ENCODE measurements at regions not wholly inside any gene's neighbourhood (a gene's known extent, or its start where the extent isn't known, plus 50 kb on each side); places are given as distances from the start of the nearest gene placed in this dataset.
A peak's percentile ranks its signal among the peaks of the same experiment; 100 is the strongest.

DNA sequence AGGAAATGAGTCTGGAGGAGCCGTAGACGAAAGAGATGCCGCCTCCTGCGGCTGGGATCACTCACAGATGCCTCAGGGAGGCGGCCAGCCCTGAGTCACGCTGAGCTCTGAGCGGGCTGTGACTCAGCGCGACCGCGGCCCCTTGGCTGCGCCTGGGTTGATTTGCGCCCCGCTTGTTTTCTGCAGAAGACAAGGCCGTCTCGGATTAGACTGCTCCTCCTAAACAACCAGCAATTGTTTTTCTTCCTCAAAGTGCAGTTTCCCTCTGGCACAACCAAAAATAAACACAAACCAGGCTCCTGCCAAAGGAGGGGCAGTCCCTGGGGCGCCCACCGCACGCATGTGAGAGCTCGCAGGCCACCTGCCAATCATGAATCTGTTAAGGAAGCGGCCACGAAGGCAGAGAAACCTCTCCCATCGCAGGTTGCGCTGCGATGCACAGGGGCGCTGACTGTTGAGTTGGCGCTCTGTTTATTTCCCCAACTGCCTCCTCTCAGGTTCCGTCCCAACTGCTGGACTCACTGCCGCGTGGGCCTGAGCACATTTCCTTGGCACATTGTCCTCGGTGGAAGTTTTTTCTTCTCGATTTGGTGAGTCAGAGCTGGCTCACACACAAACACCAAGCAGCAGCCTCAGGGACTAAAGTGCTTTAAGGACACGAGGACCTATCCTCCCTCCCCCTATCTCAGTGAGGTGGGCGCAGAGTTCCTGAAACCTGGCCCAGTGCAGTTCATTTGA is 85.2 kb upstream of the NDUFV2 start (continued):
- no peak for TF ChIP-seq ZNF496 (CRISPR knock-in tag; IDR thresholded peaks at IDR 0.05; ENCODE audit: insufficient replicate concordance)
- TF ChIP-seq, protein P1, sequence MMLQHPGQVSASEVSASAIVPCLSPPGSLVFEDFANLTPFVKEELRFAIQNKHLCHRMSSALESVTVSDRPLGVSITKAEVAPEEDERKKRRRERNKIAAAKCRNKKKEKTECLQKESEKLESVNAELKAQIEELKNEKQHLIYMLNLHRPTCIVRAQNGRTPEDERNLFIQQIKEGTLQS (CRISPR knock-in tag; IDR thresholded peaks at IDR 0.05): no peak
- no peak for TF ChIP-seq GABPA (IDR thresholded peaks at IDR 0.05; ENCODE audit: low read depth, low read length)
- TF ChIP-seq GABPA (CRISPR knock-in tag; IDR thresholded peaks at IDR 0.05; ENCODE audit: low read depth): no peak
- no peak for TF ChIP-seq ZNF432 (CRISPR knock-in tag; IDR thresholded peaks at IDR 0.05; ENCODE audit: borderline replicate concordance)
- TF ChIP-seq, protein P2, sequence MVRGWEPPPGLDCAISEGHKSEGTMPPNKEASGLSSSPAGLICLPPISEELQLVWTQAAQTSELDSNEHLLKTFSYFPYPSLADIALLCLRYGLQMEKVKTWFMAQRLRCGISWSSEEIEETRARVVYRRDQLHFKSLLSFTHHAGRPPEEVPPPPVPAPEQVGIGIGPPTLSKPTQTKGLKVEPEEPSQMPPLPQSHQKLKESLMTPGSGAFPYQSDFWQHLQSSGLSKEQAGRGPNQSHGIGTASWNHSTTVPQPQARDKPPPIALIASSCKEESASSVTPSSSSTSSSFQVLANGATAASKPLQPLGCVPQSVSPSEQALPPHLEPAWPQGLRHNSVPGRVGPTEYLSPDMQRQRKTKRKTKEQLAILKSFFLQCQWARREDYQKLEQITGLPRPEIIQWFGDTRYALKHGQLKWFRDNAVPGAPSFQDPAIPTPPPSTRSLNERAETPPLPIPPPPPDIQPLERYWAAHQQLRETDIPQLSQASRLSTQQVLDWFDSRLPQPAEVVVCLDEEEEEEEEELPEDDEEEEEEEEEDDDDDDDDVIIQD (CRISPR knock-in tag; IDR thresholded peaks at IDR 0.05; ENCODE audit: low read depth): no peak
- 0 out of 2 replicates have a peak, but pooled peaks have one; percentile 13 for TF ChIP-seq HDAC1 (CRISPR knock-in tag; IDR thresholded peaks at IDR 0.05)
- no peak for TF ChIP-seq ZNF839 (CRISPR knock-in tag; IDR thresholded peaks at IDR 0.05; ENCODE audit: borderline replicate concordance)
- peak; percentile 61; the same call in 1 of the 2 replicates for TF ChIP-seq ZNF263 (CRISPR knock-in tag; IDR thresholded peaks at IDR 0.05)
- TF ChIP-seq TCF7L2 (IDR thresholded peaks at IDR 0.05; ENCODE audit: low read depth, low read length): no peak
- no peak for TF ChIP-seq RXRA (CRISPR knock-in tag; IDR thresholded peaks at IDR 0.05)
- no peak for TF ChIP-seq HIVEP1 (CRISPR knock-in tag; IDR thresholded peaks at IDR 0.05)
- TF ChIP-seq RARG (CRISPR knock-in tag; IDR thresholded peaks at IDR 0.05; ENCODE audit: low read depth): no peak
- no peak for TF ChIP-seq ZNF329 (CRISPR knock-in tag; IDR thresholded peaks at IDR 0.05; ENCODE audit: low read depth)
- no peak for TF ChIP-seq ATM (IDR thresholded peaks at IDR 0.05; ENCODE audit: borderline replicate concordance)
- no peak for TF ChIP-seq ZNF333 (CRISPR knock-in tag; IDR thresholded peaks at IDR 0.05; ENCODE audit: borderline replicate concordance)
- TF ChIP-seq MBD4 (IDR thresholded peaks at IDR 0.05; ENCODE audit: borderline replicate concordance, low read length): no peak
- TF ChIP-seq ZNF703 (CRISPR knock-in tag; IDR thresholded peaks at IDR 0.05; ENCODE audit: borderline replicate concordance): no peak
- TF ChIP-seq, protein P3, sequence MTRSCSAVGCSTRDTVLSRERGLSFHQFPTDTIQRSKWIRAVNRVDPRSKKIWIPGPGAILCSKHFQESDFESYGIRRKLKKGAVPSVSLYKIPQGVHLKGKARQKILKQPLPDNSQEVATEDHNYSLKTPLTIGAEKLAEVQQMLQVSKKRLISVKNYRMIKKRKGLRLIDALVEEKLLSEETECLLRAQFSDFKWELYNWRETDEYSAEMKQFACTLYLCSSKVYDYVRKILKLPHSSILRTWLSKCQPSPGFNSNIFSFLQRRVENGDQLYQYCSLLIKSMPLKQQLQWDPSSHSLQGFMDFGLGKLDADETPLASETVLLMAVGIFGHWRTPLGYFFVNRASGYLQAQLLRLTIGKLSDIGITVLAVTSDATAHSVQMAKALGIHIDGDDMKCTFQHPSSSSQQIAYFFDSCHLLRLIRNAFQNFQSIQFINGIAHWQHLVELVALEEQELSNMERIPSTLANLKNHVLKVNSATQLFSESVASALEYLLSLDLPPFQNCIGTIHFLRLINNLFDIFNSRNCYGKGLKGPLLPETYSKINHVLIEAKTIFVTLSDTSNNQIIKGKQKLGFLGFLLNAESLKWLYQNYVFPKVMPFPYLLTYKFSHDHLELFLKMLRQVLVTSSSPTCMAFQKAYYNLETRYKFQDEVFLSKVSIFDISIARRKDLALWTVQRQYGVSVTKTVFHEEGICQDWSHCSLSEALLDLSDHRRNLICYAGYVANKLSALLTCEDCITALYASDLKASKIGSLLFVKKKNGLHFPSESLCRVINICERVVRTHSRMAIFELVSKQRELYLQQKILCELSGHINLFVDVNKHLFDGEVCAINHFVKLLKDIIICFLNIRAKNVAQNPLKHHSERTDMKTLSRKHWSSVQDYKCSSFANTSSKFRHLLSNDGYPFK (CRISPR knock-in tag; IDR thresholded peaks at IDR 0.05; ENCODE audit: borderline replicate concordance): peak; percentile 31; the same call in 1 of the 2 replicates
- TF ChIP-seq, protein P4, sequence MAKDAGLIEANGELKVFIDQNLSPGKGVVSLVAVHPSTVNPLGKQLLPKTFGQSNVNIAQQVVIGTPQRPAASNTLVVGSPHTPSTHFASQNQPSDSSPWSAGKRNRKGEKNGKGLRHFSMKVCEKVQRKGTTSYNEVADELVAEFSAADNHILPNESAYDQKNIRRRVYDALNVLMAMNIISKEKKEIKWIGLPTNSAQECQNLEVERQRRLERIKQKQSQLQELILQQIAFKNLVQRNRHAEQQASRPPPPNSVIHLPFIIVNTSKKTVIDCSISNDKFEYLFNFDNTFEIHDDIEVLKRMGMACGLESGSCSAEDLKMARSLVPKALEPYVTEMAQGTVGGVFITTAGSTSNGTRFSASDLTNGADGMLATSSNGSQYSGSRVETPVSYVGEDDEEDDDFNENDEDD (CRISPR knock-in tag; IDR thresholded peaks at IDR 0.05; ENCODE audit: borderline replicate concordance): no peak
- TF ChIP-seq PAF1 (CRISPR knock-in tag; IDR thresholded peaks at IDR 0.05): no peak
- 0 out of 2 replicates have a peak, but pooled peaks have one; percentile 30 for TF ChIP-seq ZNF274 (CRISPR knock-in tag; IDR thresholded peaks at IDR 0.05)
- TF ChIP-seq, protein P5, sequence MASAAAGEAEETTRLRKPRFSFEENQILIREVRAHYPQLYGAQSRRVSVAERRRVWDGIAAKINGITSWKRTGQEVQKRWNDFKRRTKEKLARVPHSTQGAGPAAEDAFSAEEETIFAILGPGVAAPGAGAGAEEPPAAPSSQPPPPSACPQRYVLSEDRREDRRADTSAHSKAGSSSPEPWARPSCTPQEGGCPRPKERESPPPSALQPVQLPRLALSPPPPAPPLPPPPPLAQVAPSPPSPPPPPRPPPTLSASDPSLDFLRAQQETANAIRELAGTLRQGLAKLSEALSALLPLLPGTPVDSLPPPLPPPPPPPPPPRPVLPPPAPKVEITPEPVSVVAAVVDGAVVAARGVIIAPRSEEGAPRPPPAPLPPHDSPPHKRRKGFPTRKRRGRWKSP (CRISPR knock-in tag; IDR thresholded peaks at IDR 0.05): peak; percentile 76; the same call in 1 of the 2 replicates
- no peak for TF ChIP-seq ZNF775 (CRISPR knock-in tag; IDR thresholded peaks at IDR 0.05; ENCODE audit: borderline replicate concordance)
- no peak for TF ChIP-seq RAD21 (CRISPR knock-in tag; IDR thresholded peaks at IDR 0.05)
